A673 (cell line): ENCODE measurements at regions not wholly inside any gene's neighbourhood (a gene's known extent, or its start where the extent isn't known, plus 50 kb on each side); places are given as distances from the start of the nearest gene placed in this dataset.

Source experiments
- BruUV-seq: library from RNA; stranded (reverse); fragments of 400-500 nt; replicated peaks from 2 replicates; lab custom pipeline; 2021; lab: Mats Ljungman, UMichigan
- CTCF ChIA-PET: fragments of 300-600 bp; sonication (Branson Sonifier 250); formaldehyde crosslinking; loops from one replicate; lab custom pipeline; 2022; ENCODE audit warnings: antibody characterized with exemption; lab: Charles Lee
- POLR2A ChIA-PET: fragments of 300-600 bp; sonication (Branson Sonifier 250); formaldehyde crosslinking; loops from one replicate; lab custom pipeline; 2022; ENCODE audit warnings: antibody characterized with exemption; ENCODE audit not compliant: low non-redundant PET; lab: Charles Lee
- DNase-seq: peaks from one replicate; pipeline ENCODE4 v3.0.0-alpha.2; 2015; ENCODE audit warnings: low spot score
- H3K27ac ChIP-seq: fragments of 200-600 bp; sonication (generic); 2 replicates; pipeline ENCODE4 v1.5.1; 2016; ENCODE audit warnings: mixed run types, low read depth, mild to moderate bottlenecking, mixed read lengths, antibody characterized with exemption, low read length; ENCODE audit not compliant: poor library complexity, severe bottlenecking
- H3K27me3 ChIP-seq: fragments of 200-600 bp; sonication (generic); replicated peaks from 2 replicates; pipeline ENCODE4 v1.6.1; 2017; ENCODE audit warnings: mixed run types, low read depth, mild to moderate bottlenecking, mixed read lengths, antibody characterized with exemption, low read length; ENCODE audit not compliant: insufficient read depth, poor library complexity
- H3K36me3 ChIP-seq: fragments of 200-600 bp; sonication (generic); 2 replicates; pipeline ENCODE4 v1.6.1; 2016; ENCODE audit warnings: mixed run types, mild to moderate bottlenecking, mixed read lengths, antibody characterized with exemption, low read length; ENCODE audit not compliant: insufficient read depth, poor library complexity, severe bottlenecking
- H3K4me1 ChIP-seq: fragments of 200-600 bp; sonication (generic); 2 replicates; pipeline ENCODE4 v1.6.1; 2017; ENCODE audit warnings: mixed run types, mild to moderate bottlenecking, mixed read lengths, antibody characterized with exemption, low read length; ENCODE audit not compliant: insufficient read depth, poor library complexity, severe bottlenecking
- H3K4me3 ChIP-seq: fragments of 200-600 bp; sonication (generic); 2 replicates; pipeline ENCODE4 v1.5.1; 2016; ENCODE audit warnings: low read depth, mixed run types, mild to moderate bottlenecking, mixed read lengths, low read length; ENCODE audit not compliant: poor library complexity, severe bottlenecking
- H3K9me3 ChIP-seq: fragments of 200-600 bp; sonication (generic); 2 replicates; pipeline ENCODE4 v1.6.1; 2016; ENCODE audit warnings: mixed run types, low read depth, mild to moderate bottlenecking, mixed read lengths, antibody characterized with exemption, low read length; ENCODE audit not compliant: poor library complexity, severe bottlenecking
- CTCF ChIP-seq: fragments of 300-800, 200-600 bp; sonication (generic); conservative IDR thresholded peaks from 2 replicates; pipeline ENCODE4 v1.5.1; 2017; ENCODE audit warnings: low read depth, mild to moderate bottlenecking, antibody characterized with exemption, low read length, moderate library complexity, mixed read lengths
- EZH2 ChIP-seq: fragments of 200-600 bp; sonication (generic); IDR thresholded peaks from 2 replicates; pipeline ENCODE4 v1.6.1; 2017; ENCODE audit warnings: borderline replicate concordance, low read depth, mild to moderate bottlenecking, mixed read lengths, antibody characterized with exemption, low read length; ENCODE audit not compliant: poor library complexity, severe bottlenecking
- intact Hi-C: fragments of 100-400 bp; cut with micrococcal nuclease; formaldehyde crosslinking; loops from one replicate; pipeline ENCODE4 v1.10.0; 2022; ENCODE audit not compliant: unreplicated experiment

- Histone ChIP-seq H3K27me3 (no peaks in the 10 kb centered on the region), H3K4me3 (no peak overlapping the region), H3K4me1 (no peaks in the 10 kb centered on the region), H3K9me3 (no peaks in the 10 kb centered on the region), H3K36me3 (no peaks in the 10 kb centered on the region), H3K27ac (no peak overlapping the region)
- DNase-seq: no peak
- CTCF ChIA-PET: no interaction called here
- TF ChIP-seq CTCF (no peak), EZH2 (no peak)
- intact Hi-C loops: no loop called here
- BruUV-seq: no TSS peak
- POLR2A ChIA-PET: no interaction called here
Measured at GRCh38 chr18:24776019-24776418, 315.6 kb downstream of the HRH4 start.

GRCh38 chr18:24778810-24779418 is 318.5 kb downstream of the HRH4 start:
- no peak for TF ChIP-seq EZH2
- TF ChIP-seq CTCF: no peak
- intact Hi-C loops: no loop called here
- no TSS peak for BruUV-seq
- H3K4me3 ChIP-seq: no peak overlapping the region
- H3K9me3 ChIP-seq: no peaks in the 10 kb centered on the region
- no peak for DNase-seq
- no peaks in the 10 kb centered on the region for H3K27me3 ChIP-seq
- ChIA-PET CTCF (no interaction called here), POLR2A (no interaction called here)
- H3K4me1 ChIP-seq: no peaks in the 10 kb centered on the region
- no peak overlapping the region for H3K27ac ChIP-seq
- H3K36me3 ChIP-seq: no peaks in the 10 kb centered on the region

- TF ChIP-seq EZH2 (no peak), CTCF (no peak)
- DNase-seq: no peak
- H3K36me3 ChIP-seq: no peaks in the 10 kb centered on the region
- no TSS peak for BruUV-seq
- no peak overlapping the region for H3K27ac ChIP-seq
- H3K4me1 ChIP-seq: no peaks in the 10 kb centered on the region
- CTCF ChIA-PET: no interaction called here
- no peaks in the 10 kb centered on the region for H3K27me3 ChIP-seq
- POLR2A ChIA-PET: no interaction called here
- H3K4me3 ChIP-seq: no peak overlapping the region
- no peaks in the 10 kb centered on the region for H3K9me3 ChIP-seq
- intact Hi-C loops: no loop called here
Measured at GRCh38 chr18:24782566-24782965, 322.1 kb downstream of the HRH4 start.
